Spinal cord (tissue), 9 donors: ENCODE measurements at regions not wholly inside any gene's neighbourhood (a gene's known extent, or its start where the extent isn't known, plus 50 kb on each side); places are given as distances from the start of the nearest gene placed in this dataset.

Experiments
- DNase-seq, 6 donors: peaks; one replicate each; pipeline versions ENCODE4 v3.0.0 to v3.0.0-alpha.2; 2013 to 2015; ENCODE audit warnings: low spot score in 6 of 6, low read depth in 4 of 6
- H3K27ac ChIP-seq: one replicate; pipeline ENCODE4 v1.5.1; 2013; ENCODE audit warnings: low read depth, low read length, control low read depth
- H3K27me3 ChIP-seq: one replicate; pipeline ENCODE4 v1.6.1; 2013; ENCODE audit warnings: low read length; ENCODE audit not compliant: control insufficient read depth, insufficient read depth
- H3K36me3 ChIP-seq: one replicate; pipeline ENCODE4 v1.6.1; 2013; ENCODE audit warnings: low read length; ENCODE audit not compliant: control insufficient read depth, insufficient read depth
- H3K4me1 ChIP-seq: one replicate; pipeline ENCODE4 v1.6.1; 2013; ENCODE audit warnings: low read length; ENCODE audit not compliant: control insufficient read depth, insufficient read depth
- H3K4me3 ChIP-seq: one replicate; pipeline ENCODE4 v1.5.1; 2013; ENCODE audit warnings: low read depth, low read length, control low read depth
- H3K9me3 ChIP-seq: one replicate; pipeline ENCODE4 v1.6.1; 2013; ENCODE audit warnings: low read length; ENCODE audit not compliant: control insufficient read depth, insufficient read depth
- WGBS: methylation state at CpG from one replicate; pipeline ENCODE4 v1.1.5; 2013; ENCODE audit warnings: missing lambda C conversion rate; ENCODE audit not compliant: insufficient coverage; 5-methylcytosine and 5-hydroxymethylcytosine counted together
- donor health status: healthy.

DNA sequence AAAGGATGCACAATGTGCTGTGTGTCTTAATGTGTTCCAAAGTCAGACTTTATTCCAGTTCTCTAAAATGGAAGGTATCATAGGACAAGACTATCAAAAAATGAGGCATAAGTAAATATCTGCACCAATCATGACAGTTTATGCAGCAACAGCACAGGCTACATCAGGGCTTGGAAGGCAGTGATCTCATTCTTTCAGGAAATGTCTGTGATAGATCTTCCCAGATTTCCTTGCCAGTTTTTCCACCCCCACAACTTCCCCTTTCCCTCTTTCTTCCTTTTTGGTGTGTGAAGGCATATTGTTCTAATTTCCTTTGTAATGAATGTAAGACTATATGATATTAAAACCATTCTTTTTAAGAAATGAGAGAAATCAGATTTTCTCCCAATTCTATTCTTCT, 326.7 kb downstream of the ATP23 start:
- no peak overlapping the region for H3K27ac ChIP-seq
- H3K9me3 ChIP-seq = no peaks in the 10 kb centered on the region
- H3K36me3 ChIP-seq = no peaks in the 10 kb centered on the region
- no peak overlapping the region for H3K4me3 ChIP-seq
- no peak for DNase-seq
- no peaks in the 10 kb centered on the region for H3K4me1 ChIP-seq
- H3K27me3 ChIP-seq = no peaks in the 10 kb centered on the region

GRCh38 chr12:58269476-58269875, 328.1 kb downstream of the ATP23 start:
- Histone ChIP-seq H3K4me3 (no peak overlapping the region), H3K36me3 (no peaks in the 10 kb centered on the region), H3K27ac (no peak overlapping the region), H3K9me3 (no peaks in the 10 kb centered on the region), H3K4me1 (no peaks in the 10 kb centered on the region), H3K27me3 (no peaks in the 10 kb centered on the region)
- no peak for DNase-seq
- 100% methylated on average over 2 of the region's 2 CpGs for WGBS

- no peaks in the 10 kb centered on the region for H3K27me3 ChIP-seq
- peak in 1 of 6 donors; percentile 10 for DNase-seq
- no peaks in the 10 kb centered on the region for H3K9me3 ChIP-seq
- no peak overlapping the region for H3K27ac ChIP-seq
- 65% methylated on average over 3 of the region's 6 CpGs for WGBS
- no peak overlapping the region for H3K4me3 ChIP-seq
- H3K36me3 ChIP-seq = no peaks in the 10 kb centered on the region
- H3K4me1 ChIP-seq = no peaks in the 10 kb centered on the region
These were observed 329.8 kb downstream of the ATP23 start for GRCh38 chr12:58270966-58271705.

DNA sequence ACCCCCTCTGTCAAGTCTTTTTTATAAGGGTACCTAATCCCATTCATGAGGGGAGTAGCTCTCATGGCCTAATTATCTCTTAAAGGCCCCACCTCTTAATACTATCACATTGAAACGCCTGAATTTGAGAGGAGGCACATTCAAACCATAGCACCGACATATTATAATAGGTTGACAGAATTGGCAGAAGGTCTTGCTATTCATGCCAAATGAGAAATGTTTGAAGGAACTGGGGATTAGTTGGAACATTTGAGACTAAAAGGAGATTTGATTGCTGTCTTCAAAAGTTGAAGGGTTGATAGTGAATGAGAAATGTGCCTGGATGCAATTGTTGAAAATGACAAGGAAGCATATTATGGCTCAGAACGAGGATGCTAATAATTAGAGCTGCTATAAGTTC, 331.1 kb downstream of the ATP23 start:
- no peaks in the 10 kb centered on the region for H3K27me3 ChIP-seq
- H3K36me3 ChIP-seq = no peaks in the 10 kb centered on the region
- no peak overlapping the region for H3K27ac ChIP-seq
- H3K4me3 ChIP-seq = no peak overlapping the region
- no peaks in the 10 kb centered on the region for H3K4me1 ChIP-seq
- peaks cover 2% of the 10 kb centered on the region for H3K9me3 ChIP-seq
- 88% methylated on average over 1 of the region's 3 CpGs for WGBS
- DNase-seq = peak in 1 of 6 donors; percentile 35

GRCh38 chr12:58277231-58277630, 335.9 kb downstream of the ATP23 start:
- H3K27ac ChIP-seq = no peak overlapping the region

DNA sequence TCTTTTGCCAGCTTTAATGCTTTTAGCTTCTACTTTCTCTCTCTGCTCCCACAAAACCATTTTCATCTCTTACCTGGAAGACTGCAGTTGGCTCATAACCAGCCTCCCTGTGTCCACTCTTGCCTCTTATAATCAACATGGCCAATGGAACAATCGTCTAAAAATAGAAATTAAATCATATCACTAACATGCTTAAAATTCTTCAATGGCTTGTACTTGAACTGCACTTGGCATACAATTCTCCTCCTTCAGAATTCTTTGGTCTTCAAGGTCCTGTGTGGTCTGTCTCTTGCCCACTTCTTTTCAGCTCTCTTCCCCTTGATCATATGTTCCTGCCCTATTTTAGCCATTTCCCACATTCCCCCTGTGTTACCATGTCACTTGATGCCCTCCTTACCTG, 342.2 kb downstream of the ATP23 start:
- Histone ChIP-seq H3K4me3 (no peak overlapping the region), H3K9me3 (peaks cover 5% of the 10 kb centered on the region)
- WGBS = 91% methylated on average over 1 of the region's 1 CpG

More at GRCh38 chr12:58277231-58277630, 335.9 kb downstream of the ATP23 start:
- Histone ChIP-seq H3K9me3 (peaks cover 12% of the 10 kb centered on the region), H3K4me3 (no peak overlapping the region), H3K36me3 (no peaks in the 10 kb centered on the region), H3K27me3 (no peaks in the 10 kb centered on the region), H3K4me1 (no peaks in the 10 kb centered on the region)
- DNase-seq = no peak
- 100% methylated on average over 1 of the region's 1 CpG for WGBS

GRCh38 chr12:58285551-58285950, 344.2 kb downstream of the ATP23 start:
- Histone ChIP-seq H3K27me3 (no peaks in the 10 kb centered on the region), H3K4me3 (no peak overlapping the region), H3K4me1 (no peaks in the 10 kb centered on the region), H3K27ac (no peak overlapping the region), H3K36me3 (no peaks in the 10 kb centered on the region), H3K9me3 (peaks cover 4% of the 10 kb centered on the region)
- DNase-seq = no peak
- 18% methylated on average over 4 of the region's 5 CpGs for WGBS

More for the DNA sequence above, 342.2 kb downstream of the ATP23 start:
- H3K36me3 ChIP-seq = no peaks in the 10 kb centered on the region
- no peaks in the 10 kb centered on the region for H3K4me1 ChIP-seq
- H3K27me3 ChIP-seq = no peaks in the 10 kb centered on the region
- DNase-seq = no peak
- H3K27ac ChIP-seq = no peak overlapping the region

DNA sequence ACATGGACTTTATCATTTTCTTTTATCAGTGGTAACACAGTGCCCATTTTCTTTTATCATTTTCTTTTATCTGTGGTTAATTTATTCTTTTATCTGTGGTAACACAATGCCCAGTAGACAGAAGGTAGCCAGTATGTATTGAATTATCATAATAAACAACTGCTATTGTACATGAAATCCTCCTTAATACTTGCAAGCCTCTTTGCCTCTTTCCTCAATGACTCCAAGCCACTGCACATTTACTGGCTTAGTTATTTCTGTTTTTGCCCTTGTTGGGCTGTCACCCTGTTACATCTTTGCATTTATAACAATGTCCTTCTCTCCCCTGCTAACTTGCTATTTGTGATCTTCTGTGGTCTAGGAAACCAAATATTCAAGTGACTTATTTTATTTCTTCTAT, 345.0 kb downstream of the ATP23 start:
- Histone ChIP-seq H3K4me3 (no peak overlapping the region), H3K9me3 (peaks cover 2% of the 10 kb centered on the region), H3K27me3 (no peaks in the 10 kb centered on the region), H3K4me1 (no peaks in the 10 kb centered on the region), H3K27ac (no peak overlapping the region), H3K36me3 (no peaks in the 10 kb centered on the region)
- no peak for DNase-seq

- DNase-seq = peak in 1 of 6 donors; percentile 29
- H3K4me1 ChIP-seq = no peaks in the 10 kb centered on the region
- no peaks in the 10 kb centered on the region for H3K9me3 ChIP-seq
These were observed 346.8 kb downstream of the ATP23 start for GRCh38 chr12:58288190-58288589.

GRCh38 chr12:58291106-58291505, 349.7 kb downstream of the ATP23 start:
- H3K27me3 ChIP-seq = no peaks in the 10 kb centered on the region
- H3K36me3 ChIP-seq = no peaks in the 10 kb centered on the region
- WGBS = no CpG with 5 or more reads among the region's 1 CpG
- H3K9me3 ChIP-seq = no peaks in the 10 kb centered on the region
- H3K4me1 ChIP-seq = no peaks in the 10 kb centered on the region
- H3K4me3 ChIP-seq = no peak overlapping the region
- no peak for DNase-seq
- H3K27ac ChIP-seq = no peak overlapping the region

More at GRCh38 chr12:58288190-58288589, 346.8 kb downstream of the ATP23 start:
- Histone ChIP-seq H3K4me3 (no peak overlapping the region), H3K36me3 (no peaks in the 10 kb centered on the region), H3K27me3 (no peaks in the 10 kb centered on the region), H3K27ac (no peak overlapping the region)
- WGBS = 83% methylated on average over 4 of the region's 6 CpGs
